Esophagus muscularis mucosa (tissue), 3 donors: ENCODE measurements at regions not wholly inside any gene's neighbourhood (a gene's known extent, or its start where the extent isn't known, plus 50 kb on each side); places are given as distances from the start of the nearest gene placed in this dataset.

ENCODE experiments used
- CTCF ChIP-seq, 3 experiments: fragments of 200-600 bp in 2 of 3; fragments of 450-650 bp in 1 of 3; sonication (generic) in 2 of 3; IDR thresholded peaks; one replicate each; pipeline ENCODE4 v1.5.1; 2017 to 2019; ENCODE audit warnings: antibody characterized with exemption in 3 of 3, mild to moderate bottlenecking in 2 of 3, moderate library complexity in 1 of 3
- POLR2A ChIP-seq: fragments of 450-650 bp; IDR thresholded peaks from one replicate; pipeline ENCODE4 v1.6.1; 2017; ENCODE audit warnings: antibody characterized with exemption, moderate library complexity, mild to moderate bottlenecking, low read depth
- POLR2AphosphoS5 ChIP-seq, 2 donors: sonication (generic); formaldehyde crosslinking; IDR thresholded peaks; one replicate each; pipeline ENCODE4 v1.6.1; 2017; ENCODE audit warnings: antibody characterized with exemption in 2 of 2

DNA sequence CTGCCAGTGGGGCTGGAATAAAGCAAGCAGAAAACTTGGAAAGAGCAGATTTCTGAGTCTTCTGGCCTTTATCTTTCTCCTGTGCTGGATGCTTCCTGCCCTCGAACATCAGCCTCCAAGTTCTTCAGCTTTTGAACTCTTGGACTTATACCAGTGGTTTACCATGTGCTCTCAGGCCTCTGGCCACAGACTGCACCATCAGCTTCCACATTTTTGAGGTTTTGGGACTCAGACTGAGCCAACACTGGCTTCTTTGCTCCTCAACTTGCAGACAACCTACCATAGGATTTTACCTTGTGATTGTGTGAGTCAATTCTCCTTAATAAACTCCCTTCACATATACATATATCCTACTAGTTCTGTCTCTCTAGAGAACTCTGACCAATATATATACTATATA lies 706.6 kb downstream of the NR2F2 start:
- TF ChIP-seq POLR2A (no peak), CTCF (IDR thresholded peaks at IDR 0.05) (no peak), POLR2AphosphoS5 (IDR thresholded peaks at IDR 0.05) (no peak)
